Stimulated activated CD8-positive, alpha-beta memory T cell treated with anti-CD3 and anti-CD28 coated beads, Interleukin-2, amount 100 ng/mL, for 1 hour (primary cell): ENCODE measurements at regions not wholly inside any gene's neighbourhood (a gene's known extent, or its start where the extent isn't known, plus 50 kb on each side); places are given as distances from the start of the nearest gene placed in this dataset.
"Not testable (repeated sequence)": the region's sequence is repeated elsewhere in the genome, so short reads cannot be mapped to it uniquely, and the experiment has no call there.

Source experiments
- DNase-seq, 2 donors: peaks; one replicate each; pipeline ENCODE4 v3.0.0-alpha.2; 2020; ENCODE audit warnings: low read depth in 2 of 2

GRCh38 chr9:89837934-89838310 is 233.1 kb downstream of the GADD45G start:
- DNase-seq, result no peak

DNA sequence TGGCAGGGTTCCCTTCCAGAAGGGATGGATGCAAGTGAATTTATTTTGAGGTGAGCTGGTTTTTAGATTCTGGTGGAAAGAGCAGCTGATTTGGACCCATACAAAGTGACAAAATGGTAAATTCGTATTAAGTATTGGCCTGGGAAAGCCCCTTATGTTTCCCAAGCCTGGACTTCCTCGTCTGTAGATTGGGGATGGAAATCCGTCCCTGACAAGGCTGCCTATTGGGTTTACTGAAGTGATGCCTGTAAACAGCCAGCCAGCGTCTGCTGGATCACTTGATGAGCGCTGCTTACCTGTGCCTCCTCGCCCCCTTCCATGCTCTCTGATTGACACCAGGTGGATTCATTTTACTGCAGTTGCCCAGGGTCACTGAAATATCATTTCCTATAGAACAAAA is 233.8 kb downstream of the GADD45G start:
- no peak for DNase-seq

- DNase-seq, result no peak
Observed at GRCh38 chr9:89839449-89839848, 234.6 kb downstream of the GADD45G start.

- DNase-seq, result no peak
Observed at GRCh38 chr9:89839952-89840351, 235.1 kb downstream of the GADD45G start.

DNA sequence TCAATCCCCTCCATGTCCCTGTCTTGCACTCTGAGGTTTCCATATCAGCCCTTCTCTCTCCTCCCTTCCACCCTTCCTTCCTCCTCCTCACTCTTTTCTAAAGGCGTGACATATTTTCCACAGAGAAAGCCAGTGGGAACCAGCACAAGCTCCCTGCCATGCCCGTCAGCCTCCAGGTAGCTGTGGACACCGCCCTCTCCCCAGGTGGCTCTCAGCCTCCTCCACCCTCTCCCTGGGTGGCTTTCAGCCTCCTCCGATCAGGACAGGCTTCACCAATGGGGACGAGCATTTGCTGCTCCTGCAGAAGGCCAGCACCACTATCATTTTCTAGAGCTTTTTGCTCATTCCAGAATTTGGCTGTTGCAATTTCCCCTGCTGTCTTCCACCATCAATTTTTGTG is 236.6 kb downstream of the GADD45G start:
- no peak for DNase-seq

- DNase-seq, result no peak
Observed at GRCh38 chr9:89842267-89842768, 237.5 kb downstream of the GADD45G start.

DNA sequence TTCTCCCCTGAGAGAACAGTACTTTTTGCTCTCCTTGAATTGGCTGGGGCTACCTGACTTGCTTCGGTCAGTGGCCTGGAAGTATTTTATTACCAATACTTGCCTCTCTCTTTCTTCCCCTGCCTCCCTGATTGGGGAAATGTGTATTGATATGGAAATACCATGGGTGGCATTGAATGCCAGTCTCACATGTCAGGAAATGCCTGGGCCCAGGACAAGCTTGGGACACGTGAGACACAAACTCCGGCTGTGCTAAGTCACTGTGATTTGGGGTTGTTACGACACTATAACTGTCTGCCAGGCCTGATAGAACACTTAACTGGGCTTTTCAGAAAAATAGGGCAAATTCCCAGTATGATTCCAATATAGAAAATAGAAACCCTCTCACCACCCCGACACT is 238.3 kb downstream of the GADD45G start:
- no peak for DNase-seq

- no peak for DNase-seq
Observed at GRCh38 chr9:89843591-89843990, 238.8 kb downstream of the GADD45G start.

GRCh38 chr9:89844075-89844474 is 239.3 kb downstream of the GADD45G start:
- DNase-seq, result no peak

- DNase-seq, result no peak
Observed at GRCh38 chr9:89844535-89844934, 239.7 kb downstream of the GADD45G start.

GRCh38 chr9:89845321-89845720 is 240.5 kb downstream of the GADD45G start:
- no peak for DNase-seq

DNA sequence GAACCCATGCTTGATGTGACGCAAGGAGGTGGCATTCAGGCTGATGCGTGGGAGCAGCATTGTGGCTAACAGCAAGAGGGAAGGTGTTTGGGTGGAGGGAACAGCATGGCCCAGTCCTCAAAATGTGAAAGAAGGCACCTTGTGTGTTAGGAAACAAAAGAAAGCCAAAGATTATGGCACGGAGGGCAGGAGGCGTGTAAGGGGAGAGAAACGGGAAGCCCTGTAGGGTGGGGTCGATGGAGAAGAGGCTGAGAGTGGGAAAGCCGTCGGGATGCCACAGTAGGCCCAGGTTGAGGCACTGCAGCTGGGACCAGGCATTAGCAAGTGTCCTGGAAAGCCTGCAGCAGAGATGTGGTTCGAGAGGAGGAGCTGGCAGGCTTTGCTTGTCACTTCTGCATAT is 241.1 kb downstream of the GADD45G start:
- no peak for DNase-seq

- no peak for DNase-seq
Observed at GRCh38 chr9:89848060-89849040, 243.5 kb downstream of the GADD45G start.

DNA sequence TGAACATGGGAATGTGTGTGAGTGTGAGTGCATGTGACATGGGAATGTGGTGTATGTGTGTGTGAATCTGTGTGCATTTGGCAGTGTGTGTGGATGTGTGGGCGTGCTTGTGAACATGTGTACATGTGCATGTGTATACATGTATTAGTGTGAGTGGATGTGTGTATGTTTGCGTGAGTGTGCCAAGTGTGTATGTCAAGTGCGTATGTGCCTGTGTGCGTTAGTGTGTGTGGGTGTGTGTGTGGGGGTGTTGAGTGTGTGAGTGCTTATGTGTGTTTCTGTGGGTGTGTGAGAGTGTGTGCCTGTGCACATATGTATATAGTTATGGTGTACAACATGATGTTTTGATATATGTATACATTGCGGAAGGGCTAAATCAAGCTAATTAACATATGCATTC is 244.3 kb downstream of the GADD45G start:
- no peak for DNase-seq

GRCh38 chr9:89850153-89850552 is 245.3 kb downstream of the GADD45G start:
- no peak for DNase-seq

GRCh38 chr9:89850631-89851325 is 246.0 kb downstream of the GADD45G start:
- DNase-seq, result no peak

DNA sequence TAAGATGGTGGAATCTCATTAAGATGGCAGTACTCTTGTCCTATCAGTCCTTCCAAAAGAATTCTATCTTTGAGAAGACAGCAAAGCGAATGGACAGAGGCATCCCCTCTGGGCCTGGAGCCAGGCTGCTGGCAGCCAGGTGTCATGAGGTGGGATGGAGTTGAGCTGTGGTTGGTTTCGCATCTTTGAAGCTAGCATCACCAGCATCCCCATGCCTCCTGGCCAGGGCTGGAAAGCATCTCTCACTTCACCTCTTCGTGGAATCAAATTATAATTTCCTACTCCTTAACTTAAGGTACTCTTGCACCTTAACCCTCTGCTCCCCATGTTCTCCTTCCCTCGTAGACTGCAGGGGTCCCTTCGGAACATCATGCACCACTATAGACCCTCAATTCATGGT is 248.3 kb downstream of the GADD45G start:
- no peak for DNase-seq

DNA sequence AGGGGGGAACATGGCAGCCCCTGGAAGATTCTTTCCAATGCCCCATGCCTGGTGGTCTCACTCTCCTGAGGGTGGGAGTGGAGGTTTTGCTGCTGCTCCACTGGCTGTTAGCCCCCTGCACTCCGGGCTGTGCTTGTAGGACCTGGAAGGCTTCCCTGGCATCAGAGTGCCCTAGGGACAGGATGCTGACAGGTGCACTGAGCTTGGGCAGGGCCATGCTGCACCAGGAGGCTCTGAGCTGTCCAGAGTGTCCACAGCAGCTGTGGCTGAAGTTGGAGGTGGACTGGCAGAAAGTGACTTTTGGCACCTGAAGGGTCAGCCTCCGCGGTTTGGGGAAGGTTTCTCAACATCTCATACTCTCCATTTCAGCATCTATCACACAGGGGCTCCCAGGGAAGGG is 249.1 kb downstream of the GADD45G start:
- DNase-seq, result no peak

- no peak for DNase-seq
Observed at GRCh38 chr9:89854715-89855475, 250.1 kb downstream of the GADD45G start.

DNA sequence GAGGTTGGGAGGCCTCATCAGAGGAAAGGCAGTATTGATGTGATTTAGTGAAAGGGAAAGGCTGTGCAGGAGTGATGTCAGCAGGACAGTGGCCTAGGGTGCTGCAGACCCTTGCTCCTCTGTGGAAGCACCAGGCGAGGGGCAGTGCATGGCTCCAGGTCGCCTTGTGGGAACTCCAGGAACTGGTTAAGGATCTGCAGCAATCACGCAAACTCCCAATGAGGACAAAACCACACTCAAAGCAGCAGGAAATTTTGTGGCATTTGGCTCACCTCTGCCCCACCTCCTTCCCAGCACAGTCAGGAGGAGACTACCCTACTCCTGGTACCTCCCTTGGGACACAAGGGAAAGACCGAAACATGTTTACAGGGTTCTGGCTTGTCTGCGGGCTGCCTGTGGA is 251.5 kb downstream of the GADD45G start:
- DNase-seq, result not testable (repeated sequence)

- DNase-seq, result not testable (repeated sequence)
Observed at GRCh38 chr9:89856950-89857349, 252.1 kb downstream of the GADD45G start.

GRCh38 chr9:89859842-89860241 is 255.0 kb downstream of the GADD45G start:
- DNase-seq, result not testable (repeated sequence)
